Liver (tissue), 3 donors: ENCODE measurements at regions not wholly inside any gene's neighbourhood (a gene's known extent, or its start where the extent isn't known, plus 50 kb on each side); places are given as distances from the start of the nearest gene placed in this dataset.

ENCODE experiments used
- CTCF ChIP-seq: fragments of 150-350 bp; IDR thresholded peaks from 2 replicates; pipeline ENCODE4 v1.5.1; 2017; ENCODE audit warnings: improper control_type of control experiment, low read depth, low read length; ENCODE audit not compliant: missing input control
- EGR1 ChIP-seq, 2 donors: IDR thresholded peaks; 2 replicates each; pipeline ENCODE4 v1.6.1; 2016 to 2018; ENCODE audit warnings: antibody characterized with exemption in 2 of 2, low read depth in 2 of 2
- REST ChIP-seq: IDR thresholded peaks from 2 replicates; pipeline ENCODE4 v1.6.1; 2016; ENCODE audit warnings: antibody characterized with exemption, mild to moderate bottlenecking
- donor health status: healthy.
- donor health status: healthy.

DNA sequence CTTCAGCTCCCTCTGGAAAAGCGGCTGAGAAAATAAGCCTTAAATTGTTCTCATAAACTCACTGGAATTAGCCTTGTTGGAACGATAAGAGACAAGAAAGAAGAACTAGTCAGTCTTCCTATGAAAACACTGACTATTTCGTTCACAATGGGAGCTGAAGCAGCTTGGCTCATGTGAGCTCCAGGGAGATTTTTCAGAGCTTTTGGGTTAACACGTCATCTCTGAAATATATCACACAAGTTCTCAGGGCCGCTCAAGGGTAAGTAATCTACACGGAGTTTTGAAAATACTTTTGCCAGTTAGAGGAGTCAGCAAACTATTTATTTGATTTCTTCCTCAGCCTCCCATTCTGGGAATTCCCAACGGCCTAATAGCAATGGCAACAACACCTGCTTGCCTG, 316.2 kb upstream of the MGAT5 start:
- TF ChIP-seq CTCF (no peak), REST (no peak), EGR1 (IDR thresholded peaks at IDR 0.05; ENCODE audit: low read depth in 2 of 2) (no peak)
